Fibroblast of peridontal ligament (primary cell): ENCODE measurements at regions not wholly inside any gene's neighbourhood (a gene's known extent, or its start where the extent isn't known, plus 50 kb on each side); places are given as distances from the start of the nearest gene placed in this dataset.
A peak's percentile ranks its signal among the peaks of the same experiment; 100 is the strongest.

Experiments
- DNase-seq: peaks from one replicate; pipeline ENCODE4 v3.0.0-alpha.2; 2010; ENCODE audit errors: extremely low read depth

DNA sequence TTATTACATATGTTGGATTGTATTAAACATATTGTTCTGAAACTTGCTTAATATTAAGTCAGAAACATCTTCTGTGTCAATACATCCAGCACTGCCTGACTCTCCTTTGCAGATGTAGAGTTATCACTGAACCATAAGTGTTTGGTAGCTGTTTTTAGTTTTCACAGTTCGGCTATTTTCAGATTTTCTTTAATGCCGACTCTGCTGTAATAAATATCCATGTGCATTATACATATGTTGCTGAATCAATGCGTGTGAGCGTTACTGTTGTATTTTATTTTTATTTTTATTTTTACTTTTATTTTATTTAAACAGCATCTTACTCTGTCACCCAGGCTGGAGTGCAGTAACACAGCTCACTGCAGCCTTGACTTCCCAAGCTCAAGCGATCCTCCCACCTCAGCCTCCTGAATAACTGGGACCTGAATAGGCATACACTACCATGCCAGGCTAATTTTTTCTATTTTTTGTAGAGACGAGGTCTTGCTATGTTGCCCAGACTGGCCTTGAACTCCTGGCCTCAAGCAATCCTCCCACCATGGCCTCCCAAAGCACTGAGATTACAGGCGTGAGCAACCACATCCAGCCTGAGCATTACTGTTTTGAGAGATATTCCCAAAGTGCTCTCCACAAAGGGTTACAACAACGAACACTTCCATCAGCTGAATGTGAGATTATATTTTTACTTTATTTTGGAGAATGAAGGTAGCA is 50.7 kb upstream of the NOCT start:
- DNase-seq: no peak

DNA sequence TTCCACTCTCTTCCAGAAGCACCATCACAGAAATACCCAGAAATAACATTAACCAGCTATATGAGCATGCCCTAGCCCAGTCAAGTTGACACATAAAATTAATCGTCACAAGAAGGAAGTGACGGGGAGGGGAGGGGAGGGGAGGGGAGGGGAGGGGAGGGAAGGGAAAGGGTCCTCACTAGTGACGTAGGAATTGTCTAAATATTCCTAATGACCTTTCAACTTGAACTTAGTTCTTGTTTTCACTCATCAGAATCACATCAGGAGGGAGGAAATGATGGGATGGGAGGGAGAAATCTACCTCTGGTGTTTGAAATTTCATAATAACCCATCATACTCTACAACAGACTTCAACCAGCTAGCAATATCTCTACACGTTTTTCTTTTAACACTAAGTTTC is 52.2 kb upstream of the NOCT start:
- DNase-seq: no peak

DNA sequence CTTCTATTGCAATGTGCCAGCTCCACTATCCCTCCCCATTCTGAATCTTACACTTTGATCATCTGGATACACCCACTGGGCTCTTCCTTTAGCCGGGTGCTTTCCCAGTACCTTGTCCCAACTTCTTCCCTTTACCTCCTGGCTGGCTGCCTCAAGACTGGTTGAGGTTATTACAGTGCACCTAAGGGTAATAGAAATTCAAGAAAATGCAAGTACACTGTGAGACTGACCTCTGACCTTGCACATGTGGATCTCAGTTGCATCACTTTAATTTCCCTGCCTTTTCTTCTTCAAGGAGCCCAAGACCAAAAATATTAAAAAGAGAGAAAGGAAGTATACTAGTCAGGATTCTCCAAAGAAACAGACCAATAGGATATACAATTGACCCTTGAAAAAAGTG is 53.9 kb upstream of the NOCT start:
- no peak for DNase-seq

DNA sequence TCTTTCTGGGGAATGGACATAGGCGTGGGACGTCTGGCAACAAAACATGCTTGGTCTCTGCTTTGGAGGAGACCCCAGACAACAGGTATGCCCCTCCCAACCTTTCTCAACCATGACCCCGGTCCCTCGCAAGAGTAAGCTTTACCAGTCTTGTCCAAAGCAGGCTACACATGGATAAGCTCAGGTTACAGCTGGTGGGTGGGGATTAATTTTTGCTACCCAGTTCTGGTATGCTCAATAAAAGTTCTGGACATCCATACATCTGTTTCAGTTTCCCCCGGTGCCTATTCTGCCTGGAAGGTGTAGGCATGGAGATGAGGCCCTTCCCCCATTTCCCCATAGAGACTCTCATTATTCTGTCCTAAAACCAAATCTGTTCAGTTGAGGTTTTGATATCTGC is 54.5 kb upstream of the NOCT start:
- DNase-seq: no peak

DNA sequence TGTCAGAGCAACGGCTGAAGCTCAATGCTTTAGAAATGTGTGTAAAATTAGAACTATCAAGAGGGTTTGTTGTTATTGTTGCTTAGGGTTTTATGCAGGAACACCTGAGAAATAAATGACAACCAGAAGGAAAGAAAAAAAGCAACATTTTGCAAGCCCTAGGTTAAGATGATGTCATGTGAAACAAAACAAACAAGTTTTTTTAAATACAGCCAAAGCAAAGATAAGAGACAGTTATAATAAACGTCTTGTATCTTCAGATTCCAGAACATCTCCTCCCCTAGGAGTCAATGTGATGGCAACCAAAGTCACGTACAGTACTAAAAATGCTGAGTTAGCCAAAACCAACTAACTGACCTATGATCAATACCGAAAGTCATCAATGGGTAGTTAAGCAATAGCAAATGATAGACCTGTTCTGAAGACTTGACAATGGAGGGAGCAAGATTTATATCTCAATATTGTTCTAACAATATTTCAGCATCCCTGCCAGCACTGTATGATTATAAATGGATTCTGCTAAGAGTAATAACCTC is 55.3 kb upstream of the NOCT start:
- no peak for DNase-seq

DNA sequence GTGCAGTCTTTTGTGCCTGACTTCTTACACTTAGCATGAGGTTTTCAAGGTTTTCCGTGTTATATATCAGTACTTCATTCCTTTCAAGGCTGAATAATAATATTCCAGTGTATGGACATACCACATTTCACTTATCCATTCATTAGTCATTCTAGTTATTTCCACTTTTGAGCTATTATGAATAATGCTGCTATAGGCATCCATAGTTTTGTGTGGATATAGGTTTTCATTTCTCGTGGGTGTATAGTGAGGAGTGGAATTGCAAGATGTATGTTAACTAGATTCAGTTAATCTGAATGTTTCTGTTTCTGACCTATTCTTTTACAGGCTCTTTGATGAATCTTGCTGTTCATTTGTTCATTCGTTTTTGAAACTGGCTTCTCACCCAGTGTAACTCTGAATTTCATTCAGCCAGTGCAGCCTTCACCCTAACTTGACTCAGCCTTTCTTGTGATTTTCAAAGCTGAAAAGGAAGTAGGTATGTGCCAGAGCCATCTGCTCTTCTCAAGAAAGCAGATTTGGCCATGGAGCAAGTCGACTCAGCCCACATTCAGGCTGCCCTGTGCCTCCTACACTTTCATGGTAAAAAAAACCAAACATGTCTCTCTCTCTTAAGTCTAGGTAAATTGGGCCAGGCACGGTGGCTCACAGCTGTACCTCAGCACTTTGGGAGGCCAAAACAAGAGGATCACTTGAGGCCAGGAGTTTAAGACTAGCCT is 56.3 kb upstream of the NOCT start:
- peak; percentile 38 for DNase-seq

DNA sequence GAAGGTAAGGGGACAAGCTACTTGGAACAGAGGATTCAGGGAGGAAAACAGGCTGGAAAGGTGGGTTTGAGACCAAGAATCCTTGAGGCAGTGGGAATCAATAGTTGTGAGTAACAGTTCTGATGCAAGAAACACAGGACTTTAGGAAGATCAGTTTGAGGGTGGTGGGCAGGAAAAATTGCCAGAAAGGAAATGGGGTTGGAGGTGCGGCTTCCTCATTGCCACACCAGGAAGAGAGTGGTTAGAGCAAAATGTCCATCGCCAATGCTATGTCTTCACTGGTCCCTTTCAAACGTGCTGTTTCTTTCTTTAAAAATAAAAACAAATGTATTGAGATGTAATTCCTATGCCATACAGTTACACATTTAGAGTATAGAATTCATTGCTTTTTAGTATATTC is 57.1 kb upstream of the NOCT start:
- no peak for DNase-seq

DNA sequence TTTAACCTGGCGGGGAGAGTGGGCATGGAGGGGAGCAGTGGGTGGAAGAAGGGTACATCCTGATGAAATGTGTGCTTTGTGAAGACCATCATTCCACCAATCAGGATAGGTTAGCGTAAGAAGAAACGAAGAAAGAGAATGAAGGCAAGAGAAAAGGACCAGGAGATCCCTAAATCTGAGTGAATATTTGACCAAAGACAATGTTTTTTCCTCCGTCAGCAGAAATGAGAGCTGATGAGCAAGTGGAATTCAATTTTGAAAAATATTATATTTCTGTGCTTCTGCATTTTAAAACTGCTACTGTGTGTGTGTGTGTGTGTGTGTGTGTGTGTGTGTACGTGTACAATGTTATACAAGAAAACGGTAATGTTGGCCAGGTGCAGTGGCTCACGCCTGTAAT is 58.3 kb upstream of the NOCT start:
- DNase-seq: no peak

DNA sequence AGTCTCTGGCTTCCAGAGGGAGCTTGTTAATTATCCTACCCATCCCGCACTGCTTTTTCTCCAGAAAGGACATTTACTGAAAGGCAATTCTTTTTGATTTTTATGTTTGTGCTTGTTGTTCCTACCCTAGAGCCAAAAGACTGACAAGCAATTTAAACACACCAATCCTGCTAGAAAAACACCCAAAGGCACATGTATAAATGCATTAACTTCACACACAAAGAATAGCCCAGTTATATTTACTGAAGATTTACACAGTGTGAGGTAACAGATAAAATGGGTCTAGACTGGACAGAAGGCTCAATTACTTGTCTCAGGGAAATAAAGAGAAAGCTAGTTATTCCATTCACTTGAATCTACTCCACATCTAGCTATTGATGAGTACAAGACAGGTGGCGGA is 61.2 kb upstream of the NOCT start:
- DNase-seq: no peak

DNA sequence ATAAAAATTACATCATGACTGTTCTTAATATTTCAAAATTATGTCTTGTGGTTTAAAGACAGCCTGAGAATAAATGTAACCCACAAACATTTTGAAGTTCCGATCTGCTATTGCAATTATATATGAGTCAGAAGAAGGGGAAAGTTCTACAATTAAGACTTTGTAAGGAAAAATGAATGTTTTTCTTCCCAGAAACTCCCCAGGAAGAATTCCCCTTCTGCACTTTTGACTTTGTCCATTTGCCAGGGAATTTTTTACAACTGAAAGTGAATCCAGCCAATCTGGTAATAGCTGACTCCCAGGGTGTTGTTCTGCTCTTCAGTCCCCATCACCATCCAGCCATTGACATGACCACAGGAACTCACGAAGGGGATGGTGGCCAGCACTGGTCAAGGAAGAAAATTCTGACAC is 61.6 kb upstream of the NOCT start:
- DNase-seq: peak; percentile 99

DNA sequence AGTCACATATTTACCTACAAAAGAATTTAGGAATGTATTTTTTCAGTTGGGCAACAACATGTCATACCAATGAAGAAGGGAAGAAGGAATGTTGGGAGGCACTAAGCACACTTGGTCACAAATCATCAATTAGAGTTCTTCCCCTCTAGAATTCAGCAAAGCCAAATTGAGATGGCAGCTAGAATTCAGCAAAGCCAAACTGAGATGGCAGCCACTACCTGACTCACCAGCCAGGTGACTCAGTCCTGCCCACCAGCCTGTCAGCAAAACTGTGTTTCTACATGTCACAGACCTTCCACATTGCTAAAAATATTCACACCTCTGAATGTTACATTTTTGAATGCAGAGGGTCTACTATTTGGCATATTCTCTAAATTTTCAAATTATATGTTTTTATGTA is 63.2 kb upstream of the NOCT start:
- DNase-seq: no peak

DNA sequence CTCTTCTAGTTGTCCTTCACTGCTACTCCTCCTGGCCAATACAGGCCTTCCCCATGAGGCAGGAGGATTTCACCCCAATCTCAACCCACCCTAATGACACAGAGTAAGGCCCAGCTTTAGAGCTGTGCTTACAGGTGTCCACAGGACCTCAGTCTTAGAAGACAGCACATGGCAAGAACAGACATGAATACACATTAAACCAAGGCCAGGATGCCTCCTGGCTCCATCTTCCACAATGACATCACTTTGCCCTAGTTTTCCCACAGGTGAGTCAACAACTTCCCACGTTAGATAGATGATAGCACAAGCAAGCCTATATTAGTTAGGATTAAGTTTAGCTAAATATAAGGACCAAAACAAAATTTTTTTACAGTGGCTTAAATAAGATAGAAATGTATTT is 63.8 kb upstream of the NOCT start:
- no peak for DNase-seq

DNA sequence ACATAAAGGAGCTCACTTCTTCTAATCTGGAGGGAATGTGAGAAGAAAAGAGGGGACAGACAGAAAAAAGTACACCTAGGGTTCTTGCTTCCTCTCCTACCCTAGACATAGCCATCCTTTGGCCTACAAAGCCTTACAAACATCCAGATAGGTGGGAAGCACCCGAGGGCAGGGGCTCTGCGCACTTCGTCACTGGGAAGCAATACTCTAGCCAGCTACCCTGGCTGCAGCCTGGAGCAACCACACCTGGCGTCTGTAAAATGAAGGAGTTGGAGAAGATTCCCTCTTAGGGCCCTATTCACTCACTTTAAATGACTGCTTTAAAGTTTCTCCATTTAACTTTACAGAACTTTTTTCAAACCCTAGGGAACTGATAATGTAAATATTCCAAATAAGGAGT is 65.7 kb upstream of the NOCT start:
- no peak for DNase-seq

DNA sequence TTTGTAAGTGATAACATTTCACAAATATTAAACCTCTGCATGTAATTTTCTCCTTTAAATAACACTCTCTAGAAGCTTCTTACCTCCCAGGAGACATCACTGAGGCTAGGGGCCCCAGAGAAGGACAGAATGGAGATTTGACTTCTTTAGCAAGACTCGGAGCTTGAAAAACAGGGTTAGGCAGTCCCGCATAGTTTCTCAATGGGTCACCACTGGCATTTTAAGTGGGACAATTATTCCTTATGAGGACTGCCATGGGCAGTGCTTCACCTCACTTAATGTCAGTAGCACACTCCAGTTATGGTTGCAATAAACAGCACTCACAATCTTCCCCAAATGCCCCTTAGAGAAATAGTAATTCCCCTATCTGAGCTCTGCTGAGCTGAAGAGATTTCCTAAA is 66.7 kb upstream of the NOCT start:
- peak; percentile 36 for DNase-seq

DNA sequence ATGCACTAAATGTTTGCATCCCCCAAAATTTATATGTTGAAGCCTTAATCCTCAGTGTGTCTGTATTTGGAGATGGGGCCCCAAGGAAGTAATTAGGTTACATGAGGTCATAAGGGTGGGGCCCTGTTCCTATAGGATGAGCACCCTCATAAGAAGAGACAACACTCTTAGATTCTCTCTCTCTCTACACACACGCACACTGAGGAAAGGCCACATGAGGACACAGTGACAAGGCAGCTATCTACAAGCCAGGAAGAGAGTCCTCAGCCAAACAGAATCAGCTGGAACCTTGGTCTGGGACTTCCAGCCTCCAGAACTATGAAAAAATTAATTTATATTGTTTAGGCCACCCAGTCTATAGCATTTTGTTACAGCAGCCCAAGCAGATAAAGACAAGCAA is 69.3 kb upstream of the NOCT start:
- DNase-seq: no peak

DNA sequence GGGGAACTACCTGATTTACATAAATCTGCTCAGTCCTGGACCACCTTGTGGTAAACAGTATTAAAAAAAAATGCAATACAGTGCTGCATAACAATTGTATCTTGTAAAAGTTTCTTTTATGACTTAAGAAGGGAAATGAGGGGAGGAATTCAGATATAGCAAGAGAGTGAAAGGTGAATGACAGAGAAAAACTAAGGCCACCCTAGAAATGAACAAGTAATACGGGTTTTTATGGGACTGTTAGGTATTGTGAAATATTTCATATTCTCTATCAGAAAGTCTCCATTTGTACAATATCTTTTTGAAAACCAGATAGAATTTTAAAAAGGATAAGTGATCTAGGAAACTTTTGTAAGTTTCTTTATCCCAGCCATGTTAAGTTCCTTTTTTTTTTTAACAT is 69.7 kb upstream of the NOCT start:
- no peak for DNase-seq

DNA sequence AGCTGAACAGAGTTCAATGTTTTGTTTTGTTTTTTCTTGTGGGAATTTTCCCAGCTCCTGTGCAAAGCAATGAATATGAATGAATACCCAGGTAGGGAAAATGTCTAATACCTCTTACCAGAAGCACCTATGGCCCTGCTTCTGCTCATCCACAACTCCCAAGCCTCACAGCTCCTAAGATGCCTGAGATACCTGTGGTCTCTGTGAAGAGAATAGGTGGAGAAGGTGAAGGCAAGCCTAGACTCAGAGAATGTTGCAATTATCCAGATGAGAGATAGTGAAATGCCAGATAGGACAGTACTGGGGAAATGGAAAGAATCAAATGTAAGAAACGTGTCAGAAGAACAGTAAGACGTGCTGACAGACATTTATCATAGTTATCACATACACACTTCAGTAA is 70.2 kb upstream of the NOCT start:
- no peak for DNase-seq

DNA sequence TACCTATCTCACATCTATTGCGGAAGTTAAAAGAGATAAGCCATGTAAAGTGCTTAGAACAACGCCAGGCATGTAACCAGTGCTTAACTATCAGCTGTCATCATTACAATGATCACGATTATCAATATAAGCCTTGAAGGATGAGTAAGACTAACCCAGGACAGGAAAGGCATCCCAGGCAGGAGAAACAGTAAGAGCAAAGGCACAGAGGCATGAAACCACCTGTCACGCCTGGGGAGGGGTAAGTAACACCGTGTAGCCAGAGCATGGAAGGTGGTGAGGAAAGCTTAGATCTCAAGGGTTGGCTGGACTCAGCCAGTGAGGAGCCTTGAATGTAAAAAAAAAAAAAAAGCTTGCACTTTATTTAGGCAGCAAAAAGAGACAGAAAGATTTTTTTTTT is 71.7 kb upstream of the NOCT start:
- DNase-seq: no peak

DNA sequence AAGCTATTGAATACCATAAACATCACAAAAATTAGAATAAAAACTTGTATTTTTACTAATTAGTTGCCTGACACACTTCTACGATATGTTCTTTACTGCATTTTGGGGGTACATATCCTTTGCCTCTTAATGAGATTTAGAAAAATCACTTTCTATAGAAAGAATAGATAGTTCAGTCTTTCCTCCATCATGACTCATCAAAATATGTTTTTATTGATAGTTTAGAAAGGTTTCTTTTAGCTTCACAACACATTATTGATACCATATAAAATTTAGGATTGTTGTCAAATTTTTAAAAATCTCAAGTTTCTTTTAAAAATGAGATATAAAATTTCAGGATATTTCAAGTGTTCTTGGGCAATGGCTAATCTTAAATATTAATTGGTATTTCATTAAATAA is 74.5 kb upstream of the NOCT start:
- DNase-seq: no peak

DNA sequence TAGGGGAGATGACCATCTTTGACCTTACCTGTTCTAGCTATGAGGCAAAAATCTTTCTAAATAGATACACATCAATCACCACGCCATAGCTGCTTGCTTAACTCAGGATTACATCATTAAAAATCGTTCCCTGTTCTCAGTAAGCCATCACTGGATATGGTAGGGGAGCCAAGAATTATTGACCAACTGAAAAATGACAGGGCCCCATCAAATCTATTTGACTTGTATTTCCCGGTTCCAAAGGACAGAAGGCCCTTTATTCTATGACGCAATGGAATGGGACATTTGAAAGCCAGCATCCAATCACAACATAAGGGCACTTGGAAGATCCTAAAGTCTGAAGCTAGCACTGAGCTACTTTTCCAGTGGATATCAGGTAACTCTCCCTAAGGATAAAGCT is 75.6 kb upstream of the NOCT start:
- no peak for DNase-seq

DNA sequence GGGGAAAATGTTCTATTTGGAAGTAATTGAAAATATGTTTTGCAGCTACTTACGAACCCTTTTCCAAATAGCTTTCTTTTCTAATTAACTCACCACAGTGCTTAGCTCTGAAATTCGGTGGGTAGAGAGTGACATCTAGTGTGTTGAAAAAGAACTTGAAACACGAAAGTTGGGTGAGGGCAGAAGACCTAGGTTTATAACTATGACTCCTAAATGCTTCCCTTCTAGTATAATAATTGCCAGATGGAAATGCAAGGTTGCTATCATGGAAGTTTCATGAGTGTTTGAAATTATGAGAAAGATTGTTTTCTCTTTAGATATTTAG is 77.3 kb upstream of the NOCT start:
- DNase-seq: peak; percentile 84

DNA sequence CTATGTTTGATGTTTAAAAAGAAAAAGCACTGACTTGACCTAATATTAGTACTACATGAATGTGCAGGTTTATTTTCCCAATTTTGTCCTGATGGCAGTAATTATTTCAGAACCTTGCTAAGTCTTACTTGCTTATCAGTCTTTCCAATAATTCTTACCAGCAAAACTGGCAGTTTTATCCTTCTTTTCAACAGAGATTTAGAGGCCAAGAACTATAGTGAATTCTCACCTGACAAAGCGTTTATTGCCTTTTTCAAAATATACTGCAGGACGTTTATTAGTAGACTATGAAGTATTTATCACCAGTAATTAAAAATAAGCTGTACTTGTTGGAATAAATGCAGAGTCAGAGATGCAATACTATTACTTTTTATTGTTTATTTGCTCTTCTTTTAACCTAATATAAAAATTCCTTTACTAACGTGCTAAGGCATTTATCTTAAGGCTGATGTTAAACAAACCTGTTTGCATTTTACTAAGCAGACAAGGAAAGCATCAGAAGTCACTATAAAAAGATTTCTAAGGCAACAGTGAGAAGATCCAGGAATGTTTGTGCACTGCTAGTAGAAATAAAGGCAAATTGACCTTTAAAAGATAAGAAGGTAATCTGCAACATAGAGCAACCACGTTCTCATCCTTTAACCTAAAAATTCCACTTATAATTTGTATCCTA is 80.3 kb upstream of the NOCT start:
- DNase-seq: no peak

DNA sequence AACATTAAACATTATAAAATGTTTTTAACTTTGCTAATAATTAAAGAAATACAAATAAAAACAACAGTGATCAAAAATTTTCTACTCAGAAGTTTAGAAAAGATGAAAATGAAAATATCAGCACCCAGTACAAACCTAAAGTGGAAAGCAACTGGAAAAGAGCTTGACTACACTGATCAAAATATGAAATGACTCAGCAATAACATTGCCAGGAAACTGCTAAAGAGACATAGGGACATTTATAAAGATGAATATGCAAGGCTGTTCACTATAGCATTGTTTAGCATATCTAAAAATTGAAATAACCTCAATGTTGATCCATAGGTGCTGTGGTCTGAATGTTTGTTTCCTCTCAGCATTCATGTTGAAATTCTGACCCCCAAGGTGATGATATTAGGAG is 88.5 kb upstream of the NOCT start:
- peak; percentile 68 for DNase-seq
